SU-DHL-6 (cell line): ENCODE measurements at regions not wholly inside any gene's neighbourhood (a gene's known extent, or its start where the extent isn't known, plus 50 kb on each side); places are given as distances from the start of the nearest gene placed in this dataset.

Source experiments
- H2AFZ ChIP-seq: fragments of 200-600 bp; sonication (generic); 2 replicates; pipeline ENCODE4 v1.6.1; 2014; ENCODE audit warnings: low read depth, mild to moderate bottlenecking, moderate library complexity, mixed read lengths, antibody characterized with exemption, low read length; ENCODE audit not compliant: severe bottlenecking
- H3F3A ChIP-seq: fragments of 200-600 bp; shearing (Covaris generic); 2 replicates; pipeline ENCODE4 v1.6.0; 2016; ENCODE audit warnings: antibody characterized with exemption, mild to moderate bottlenecking; ENCODE audit not compliant: insufficient read depth
- H3K27ac ChIP-seq: fragments of 200-600 bp; sonication (generic); 2 replicates; pipeline ENCODE4 v1.5.1; 2016; ENCODE audit warnings: low read depth, mild to moderate bottlenecking, low read length, moderate library complexity, mixed read lengths
- H3K27me3 ChIP-seq: fragments of 200-600 bp; sonication (generic), shearing (Covaris generic); 2 replicates; pipeline ENCODE4 v1.6.0; 2014; ENCODE audit warnings: mild to moderate bottlenecking, low read length
- H3K36me3 ChIP-seq: fragments of 200-600 bp; sonication (generic); 2 replicates; pipeline ENCODE4 v1.6.1; 2014; ENCODE audit warnings: mild to moderate bottlenecking, low read length, mixed read lengths
- H3K4me2 ChIP-seq: fragments of 300-600, 200-600 bp; shearing (Covaris generic), sonication (generic); 2 replicates; pipeline ENCODE4 v1.6.0; 2014; ENCODE audit warnings: low read length, low read depth, mild to moderate bottlenecking; ENCODE audit not compliant: poor library complexity, severe bottlenecking
- H3K4me3 ChIP-seq: fragments of 200-600 bp; sonication (generic); 2 replicates; pipeline ENCODE4 v1.5.1; 2014; ENCODE audit warnings: antibody characterized with exemption, low read length, mild to moderate bottlenecking, mixed read lengths; ENCODE audit not compliant: insufficient read depth, poor library complexity, severe bottlenecking
- H3K79me2 ChIP-seq: fragments of 200-600 bp; sonication (generic); 2 replicates; pipeline ENCODE4 v1.6.1; 2014; ENCODE audit warnings: mild to moderate bottlenecking, low read length, moderate library complexity; ENCODE audit not compliant: insufficient read depth
- H3K9ac ChIP-seq: fragments of 200-600 bp; sonication (generic); 2 replicates; pipeline ENCODE4 v1.7.0; 2014; ENCODE audit warnings: mild to moderate bottlenecking, low read length
- H3K9me2 ChIP-seq: fragments of 200-600 bp; sonication (generic); replicated peaks from 2 replicates; pipeline ENCODE4 v1.6.1; 2014; ENCODE audit warnings: low read length; ENCODE audit not compliant: insufficient read depth
- H3K9me3 ChIP-seq: fragments of 200-600 bp; sonication (generic); 2 replicates; pipeline ENCODE4 v1.6.1; 2014; ENCODE audit warnings: low read length, mixed read lengths; ENCODE audit not compliant: insufficient read depth
- H4K20me1 ChIP-seq: fragments of 200-600 bp; sonication (generic); 2 replicates; pipeline ENCODE4 v1.6.1; 2014; ENCODE audit warnings: low read depth, mild to moderate bottlenecking, antibody characterized with exemption, low read length, moderate library complexity, mixed read lengths
- EZH2phosphoT487 ChIP-seq: fragments of 200-600 bp; sonication (generic), shearing (Covaris generic); conservative IDR thresholded peaks from 2 replicates; pipeline ENCODE4 v1.6.1; 2018; ENCODE audit warnings: mild to moderate bottlenecking, antibody characterized with exemption, low read length, moderate library complexity, mixed read lengths
- TF ChIP-seq, protein P1 (sequence below): fragments of 200-600 bp; sonication (generic); IDR thresholded peaks from one replicate; pipeline ENCODE4 v1.5.1; 2017; ENCODE audit warnings: antibody characterized with exemption, mild to moderate bottlenecking, low read length, moderate library complexity; ENCODE audit not compliant: insufficient read depth, poor library complexity, severe bottlenecking

DNA sequence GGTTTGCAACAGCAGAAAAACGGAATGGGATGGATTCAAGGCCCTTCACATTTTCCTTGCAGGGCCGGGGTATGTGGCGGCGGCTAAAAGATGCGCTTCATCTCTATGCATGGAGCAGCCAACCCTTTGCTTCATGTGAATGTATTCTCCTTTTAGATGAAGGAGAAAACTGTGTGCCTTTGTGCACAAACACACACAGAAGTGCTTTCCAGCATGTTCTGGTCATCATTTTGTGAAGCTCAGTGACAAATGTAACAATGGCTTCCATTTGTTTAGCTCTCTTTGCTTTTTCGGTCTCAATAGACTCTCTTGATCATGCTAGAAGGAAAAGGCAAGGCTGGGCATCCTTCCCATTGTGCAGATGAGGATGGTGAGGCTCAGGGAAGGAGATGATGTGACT is 161.7 kb upstream of the MKI67 start:
- Histone ChIP-seq H3K27me3 (no peaks in the 10 kb centered on the region), H3K9me3 (no peaks in the 10 kb centered on the region), H3K79me2 (no peaks in the 10 kb centered on the region), H3K36me3 (no peaks in the 10 kb centered on the region), H4K20me1 (no peaks in the 10 kb centered on the region), H3K4me3 (no peak overlapping the region), H3K4me2 (no peak overlapping the region), H3K27ac (no peak overlapping the region), H3K9ac (no peak overlapping the region), H3K9me2 (no peaks in the 10 kb centered on the region), H2AFZ (no peak overlapping the region), H3F3A (no peaks in the 10 kb centered on the region)
- no peak for TF ChIP-seq EZH2phosphoT487
- TF ChIP-seq, protein P1, sequence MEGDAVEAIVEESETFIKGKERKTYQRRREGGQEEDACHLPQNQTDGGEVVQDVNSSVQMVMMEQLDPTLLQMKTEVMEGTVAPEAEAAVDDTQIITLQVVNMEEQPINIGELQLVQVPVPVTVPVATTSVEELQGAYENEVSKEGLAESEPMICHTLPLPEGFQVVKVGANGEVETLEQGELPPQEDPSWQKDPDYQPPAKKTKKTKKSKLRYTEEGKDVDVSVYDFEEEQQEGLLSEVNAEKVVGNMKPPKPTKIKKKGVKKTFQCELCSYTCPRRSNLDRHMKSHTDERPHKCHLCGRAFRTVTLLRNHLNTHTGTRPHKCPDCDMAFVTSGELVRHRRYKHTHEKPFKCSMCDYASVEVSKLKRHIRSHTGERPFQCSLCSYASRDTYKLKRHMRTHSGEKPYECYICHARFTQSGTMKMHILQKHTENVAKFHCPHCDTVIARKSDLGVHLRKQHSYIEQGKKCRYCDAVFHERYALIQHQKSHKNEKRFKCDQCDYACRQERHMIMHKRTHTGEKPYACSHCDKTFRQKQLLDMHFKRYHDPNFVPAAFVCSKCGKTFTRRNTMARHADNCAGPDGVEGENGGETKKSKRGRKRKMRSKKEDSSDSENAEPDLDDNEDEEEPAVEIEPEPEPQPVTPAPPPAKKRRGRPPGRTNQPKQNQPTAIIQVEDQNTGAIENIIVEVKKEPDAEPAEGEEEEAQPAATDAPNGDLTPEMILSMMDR = no peak

DNA sequence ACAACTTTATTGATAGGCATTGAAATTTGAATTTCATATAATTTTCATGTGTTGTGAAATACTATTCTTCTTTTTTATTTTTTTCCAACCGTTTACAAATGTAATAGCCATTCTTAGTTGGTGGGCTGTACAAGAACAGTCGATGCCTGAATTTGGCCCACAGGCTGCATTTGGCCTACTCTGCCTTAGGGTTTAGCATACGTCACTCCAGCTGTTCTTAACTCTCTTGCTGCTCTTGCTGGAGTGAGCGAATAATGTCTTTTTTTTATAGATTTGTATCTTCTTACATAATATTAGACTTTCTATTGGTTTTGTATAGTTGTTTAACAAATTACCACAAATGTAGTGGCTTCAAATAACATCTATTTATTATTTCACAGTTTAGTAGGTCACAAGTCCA is 163.4 kb upstream of the MKI67 start:
- H3K4me2 ChIP-seq = no peak overlapping the region
- H4K20me1 ChIP-seq = no peaks in the 10 kb centered on the region
- H3F3A ChIP-seq = no peaks in the 10 kb centered on the region
- H3K27ac ChIP-seq = no peak overlapping the region
- H3K27me3 ChIP-seq = no peaks in the 10 kb centered on the region
- H3K9me2 ChIP-seq = no peaks in the 10 kb centered on the region
- no peaks in the 10 kb centered on the region for H3K36me3 ChIP-seq
- no peak overlapping the region for H3K9ac ChIP-seq
- H3K4me3 ChIP-seq = no peak overlapping the region
- H3K79me2 ChIP-seq = no peaks in the 10 kb centered on the region
- TF ChIP-seq, protein P1 = no peak
- no peak for TF ChIP-seq EZH2phosphoT487
- H2AFZ ChIP-seq = no peak overlapping the region
- no peaks in the 10 kb centered on the region for H3K9me3 ChIP-seq

DNA sequence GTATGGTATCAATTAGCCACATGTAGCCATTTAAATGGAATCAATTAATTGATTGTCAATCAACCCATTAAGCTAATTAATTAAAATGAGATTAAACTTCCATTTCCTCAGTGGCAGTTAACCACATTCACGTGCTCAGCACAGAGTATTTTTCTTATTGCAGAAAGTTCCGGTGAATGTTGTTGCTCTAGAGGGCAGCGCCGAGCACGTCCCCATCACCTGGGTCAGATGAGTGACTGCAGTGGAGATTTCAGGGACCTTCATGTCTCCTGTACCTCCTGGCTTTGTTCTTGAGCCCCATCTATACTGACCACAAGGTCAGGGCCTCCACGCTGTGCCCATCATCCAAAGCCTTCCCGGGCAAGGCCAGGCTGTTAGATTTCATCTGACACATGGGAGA is 168.8 kb upstream of the MKI67 start:
- Histone ChIP-seq H3K9me2 (no peaks in the 10 kb centered on the region), H3K9me3 (no peaks in the 10 kb centered on the region), H3K27me3 (no peaks in the 10 kb centered on the region), H2AFZ (no peak overlapping the region), H4K20me1 (no peaks in the 10 kb centered on the region), H3F3A (no peaks in the 10 kb centered on the region), H3K4me3 (no peak overlapping the region), H3K27ac (no peak overlapping the region), H3K9ac (no peak overlapping the region), H3K36me3 (no peaks in the 10 kb centered on the region), H3K79me2 (no peaks in the 10 kb centered on the region), H3K4me2 (no peak overlapping the region)
- TF ChIP-seq EZH2phosphoT487 = no peak
- TF ChIP-seq, protein P1 = no peak
